GM12878 (cell line): ENCODE measurements at regions not wholly inside any gene's neighbourhood (a gene's known extent, or its start where the extent isn't known, plus 50 kb on each side); places are given as distances from the start of the nearest gene placed in this dataset.

Experiments
- ATAC-seq: fragments of 200-7000 bp; cut with Tn5 transposase; 3 replicates; pipeline ENCODE4 v1.9.1; 2020; ENCODE audit warnings: mild to moderate bottlenecking, moderate library complexity
- BruUV-seq: library from RNA; stranded (reverse); fragments of 400-500 nt; replicated peaks from 2 replicates; lab custom pipeline; 2021; lab: Mats Ljungman, UMichigan
- CTCF ChIA-PET: fragments of 300-600 bp; sonication (Branson Sonifier 250); formaldehyde crosslinking; extraction: SDS; loops from one replicate; lab custom pipeline; 2021; ENCODE audit warnings: inconsistent platforms; lab: Yijun Ruan, JAX
- POLR2A ChIA-PET: fragments of 350-600 bp; formaldehyde crosslinking; extraction: SDS; loops from one replicate; lab custom pipeline; 2021; ENCODE audit warnings: inconsistent platforms; lab: Charles Lee
- RAD21 ChIA-PET: fragments of 300-600 bp; sonication (Branson Sonifier 250); formaldehyde crosslinking; loops from one replicate; lab custom pipeline; 2023; ENCODE audit warnings: antibody characterized with exemption; ENCODE audit not compliant: unreplicated experiment; lab: Charles Lee
- SMC1A ChIA-PET: fragments of 300-600 bp; sonication (Branson Sonifier 250); formaldehyde crosslinking; loops from one replicate; lab custom pipeline; 2023; ENCODE audit not compliant: unreplicated experiment, uncharacterized antibody; lab: Charles Lee
- DNase-seq: peaks from one replicate; pipeline ENCODE4 v3.0.0-alpha.2; 2011; ENCODE audit warnings: low read depth, low spot score
- FAIRE-seq: peaks from 3 replicates; lab custom pipeline; 2011; peaks lifted over from hg19 to GRCh38; lab: Jason Lieb, UNC
- H2AFZ ChIP-seq: 2 replicates; pipeline ENCODE4 v1.6.0; 2011; ENCODE audit warnings: low read depth, low read length, control low read depth; ENCODE audit not compliant: control insufficient read depth
- H3K27ac ChIP-seq: 2 replicates; pipeline ENCODE4 v1.5.1; 2011; ENCODE audit warnings: control low read depth; ENCODE audit not compliant: control insufficient read depth, insufficient read depth
- H3K27me3 ChIP-seq, 2 experiments: replicated peaks in 1 of 2; 2 replicates each; pipeline versions ENCODE4 v1.6.0 to v1.6.1; 2011; ENCODE audit warnings: low read length in 1 of 2; ENCODE audit not compliant: control insufficient read depth in 2 of 2, insufficient read depth in 2 of 2
- H3K36me3 ChIP-seq, 2 experiments: 2 replicates each; pipeline ENCODE4 v1.5.1; 2011; ENCODE audit warnings: low read length in 1 of 2; ENCODE audit not compliant: control insufficient read depth in 2 of 2, insufficient read depth in 2 of 2
- H3K4me1 ChIP-seq: 2 replicates; pipeline ENCODE4 v1.6.1; 2011; ENCODE audit warnings: mild to moderate bottlenecking, low read length, moderate library complexity, mixed read lengths; ENCODE audit not compliant: control insufficient read depth, insufficient read depth
- H3K4me2 ChIP-seq: 2 replicates; pipeline ENCODE4 v1.6.0; 2011; ENCODE audit warnings: control low read depth; ENCODE audit not compliant: control insufficient read depth, insufficient read depth
- H3K4me3 ChIP-seq: fragments of 200-600 bp; sonication (generic); 2 replicates; pipeline ENCODE4 v1.5.1; 2016
- H3K79me2 ChIP-seq: 2 replicates; pipeline ENCODE4 v1.6.0; 2011; ENCODE audit warnings: low read length; ENCODE audit not compliant: control insufficient read depth, insufficient read depth
- H3K9ac ChIP-seq: 2 replicates; pipeline ENCODE4 v1.8.0; 2011; ENCODE audit warnings: low read length, control low read depth, mixed read lengths; ENCODE audit not compliant: control insufficient read depth, insufficient read depth
- H3K9me3 ChIP-seq: replicated peaks from 3 replicates; pipeline ENCODE4 v1.5.1; 2011; ENCODE audit warnings: mild to moderate bottlenecking, low read length; ENCODE audit not compliant: control insufficient read depth, insufficient read depth
- H4K20me1 ChIP-seq: 2 replicates; pipeline ENCODE4 v1.6.0; 2011; ENCODE audit not compliant: control insufficient read depth, insufficient read depth
- BCL11A ChIP-seq: IDR thresholded peaks from 2 replicates; pipeline ENCODE4 v1.6.1; 2011; ENCODE audit warnings: low read depth, low read length
- EGR1 ChIP-seq, 2 experiments: IDR thresholded peaks; 1 replicate in 1 of 2; 2 replicates in 1 of 2; pipeline ENCODE4 v1.6.1; 2011 to 2012; ENCODE audit warnings: low read depth in 2 of 2, low read length in 2 of 2, borderline replicate concordance in 1 of 2, mild to moderate bottlenecking in 1 of 2, moderate library complexity in 1 of 2
- FOXM1 ChIP-seq: IDR thresholded peaks from 2 replicates; pipeline ENCODE4 v1.6.1; 2012; ENCODE audit warnings: low read depth, mild to moderate bottlenecking, inconsistent platforms, low read length, moderate library complexity
- HDAC2 ChIP-seq: fragments of 200-600 bp; sonication (generic); IDR thresholded peaks from 2 replicates; pipeline ENCODE4 v1.6.1; 2017
- JUNB ChIP-seq: IDR thresholded peaks from 2 replicates; pipeline ENCODE4 v1.6.1; 2016; ENCODE audit warnings: antibody characterized with exemption, mild to moderate bottlenecking
- KDM1A ChIP-seq: fragments of 200-600 bp; sonication (generic); IDR thresholded peaks from 2 replicates; pipeline ENCODE4 v1.6.1; 2016; ENCODE audit warnings: borderline replicate concordance
- NFXL1 ChIP-seq: fragments of 450-650 bp; IDR thresholded peaks from 2 replicates; pipeline ENCODE4 v1.6.1; 2017; ENCODE audit warnings: antibody characterized with exemption, mild to moderate bottlenecking, borderline replicate concordance
- SIN3A ChIP-seq: IDR thresholded peaks from 2 replicates; pipeline ENCODE4 v1.6.1; 2012; ENCODE audit warnings: low read depth, low read length, improper control_type of control experiment
- SREBF1 ChIP-seq: IDR thresholded peaks from 2 replicates; pipeline ENCODE4 v1.6.1; 2012; ENCODE audit warnings: mild to moderate bottlenecking, low read length
- USF1 ChIP-seq: IDR thresholded peaks from 2 replicates; pipeline ENCODE4 v1.6.1; 2011; ENCODE audit warnings: borderline replicate concordance, low read depth, mild to moderate bottlenecking, moderate library complexity, mixed read lengths, low read length; ENCODE audit not compliant: insufficient read depth; ENCODE audit errors: extremely low read length
- ZZZ3 ChIP-seq: IDR thresholded peaks from 2 replicates; pipeline ENCODE4 v1.6.1; 2011; ENCODE audit warnings: low read depth; ENCODE audit not compliant: control insufficient read depth, insufficient read length
- WGBS: methylation state at CpG from one replicate; pipeline ENCODE4 v1.1.6; 2016; ENCODE audit warnings: low lambda C conversion rate; ENCODE audit not compliant: insufficient replicate concordance, insufficient coverage; ENCODE audit errors: missing lambda C conversion rate; 5-methylcytosine and 5-hydroxymethylcytosine counted together
- in situ Hi-C: fragments of 300-500 bp; cut with MboI; formaldehyde crosslinking; loops from 9 replicates; pipeline ENCODE4 v1.14.3; 2018; ENCODE audit warnings: mixed read lengths
- intact Hi-C: fragments of 100-400 bp; cut with micrococcal nuclease; formaldehyde crosslinking; loops from one replicate; pipeline ENCODE4 v1.14.2; 2022; ENCODE audit not compliant: unreplicated experiment
- TF ChIP-seq, protein P1 (sequence below): IDR thresholded peaks from 2 replicates; pipeline ENCODE4 v1.6.1; 2012; ENCODE audit warnings: low read depth, low read length, improper control_type of control experiment
- TF ChIP-seq, protein P2 (sequence below): IDR thresholded peaks from 2 replicates; pipeline ENCODE4 v1.6.1; 2011; ENCODE audit warnings: mild to moderate bottlenecking, low read depth, low read length, moderate library complexity; ENCODE audit not compliant: insufficient replicate concordance
- TF ChIP-seq, protein P3 (sequence below): fragments of 450-650 bp; IDR thresholded peaks from 2 replicates; pipeline ENCODE4 v1.6.1; 2017; ENCODE audit warnings: mild to moderate bottlenecking, low read depth, inconsistent platforms; ENCODE audit not compliant: poor library complexity, severe bottlenecking

- ATAC-seq = no peak
- no peaks in the 10 kb centered on the region for H3K9me3 ChIP-seq
- CTCF ChIA-PET = interaction anchor here (1.2 kb wide), 1 partner anchor 20 kb away, joined by 3 read pairs; no protein-coding TSS in a partner anchor
- in situ Hi-C loops (no loop called here), intact Hi-C loops (no loop called here)
- no peaks in the 10 kb centered on the region for H3K36me3 ChIP-seq
- no peak overlapping the region for H2AFZ ChIP-seq
- RAD21 ChIA-PET = no interaction called here
- WGBS = 43% methylated on average over 22 of the region's 22 CpGs
- no peaks in the 10 kb centered on the region for H3K79me2 ChIP-seq
- no peak overlapping the region for H3K4me2 ChIP-seq
- no peak overlapping the region for H3K27ac ChIP-seq
- POLR2A ChIA-PET = no interaction called here
- no peaks in the 10 kb centered on the region for H3K4me1 ChIP-seq
- H3K4me3 ChIP-seq = no peak overlapping the region
- H3K9ac ChIP-seq = no peak overlapping the region
- TF ChIP-seq, protein P1, sequence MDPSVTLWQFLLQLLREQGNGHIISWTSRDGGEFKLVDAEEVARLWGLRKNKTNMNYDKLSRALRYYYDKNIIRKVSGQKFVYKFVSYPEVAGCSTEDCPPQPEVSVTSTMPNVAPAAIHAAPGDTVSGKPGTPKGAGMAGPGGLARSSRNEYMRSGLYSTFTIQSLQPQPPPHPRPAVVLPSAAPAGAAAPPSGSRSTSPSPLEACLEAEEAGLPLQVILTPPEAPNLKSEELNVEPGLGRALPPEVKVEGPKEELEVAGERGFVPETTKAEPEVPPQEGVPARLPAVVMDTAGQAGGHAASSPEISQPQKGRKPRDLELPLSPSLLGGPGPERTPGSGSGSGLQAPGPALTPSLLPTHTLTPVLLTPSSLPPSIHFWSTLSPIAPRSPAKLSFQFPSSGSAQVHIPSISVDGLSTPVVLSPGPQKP = no peak
- TF ChIP-seq, protein P2, sequence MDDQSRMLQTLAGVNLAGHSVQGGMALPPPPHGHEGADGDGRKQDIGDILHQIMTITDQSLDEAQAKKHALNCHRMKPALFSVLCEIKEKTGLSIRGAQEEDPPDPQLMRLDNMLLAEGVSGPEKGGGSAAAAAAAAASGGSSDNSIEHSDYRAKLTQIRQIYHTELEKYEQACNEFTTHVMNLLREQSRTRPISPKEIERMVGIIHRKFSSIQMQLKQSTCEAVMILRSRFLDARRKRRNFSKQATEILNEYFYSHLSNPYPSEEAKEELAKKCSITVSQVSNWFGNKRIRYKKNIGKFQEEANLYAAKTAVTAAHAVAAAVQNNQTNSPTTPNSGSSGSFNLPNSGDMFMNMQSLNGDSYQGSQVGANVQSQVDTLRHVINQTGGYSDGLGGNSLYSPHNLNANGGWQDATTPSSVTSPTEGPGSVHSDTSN = no peak
- TF ChIP-seq NFXL1 (no peak), JUNB (no peak), USF1 (no peak), FOXM1 (no peak), BCL11A (no peak), SREBF1 (no peak), KDM1A (no peak), ZZZ3 (no peak), SIN3A (no peak), EGR1 (IDR thresholded peaks at IDR 0.05; ENCODE audit: borderline replicate concordance in 1 of 2, low read depth in 2 of 2, low read length in 2 of 2) (no peak), HDAC2 (no peak)
- TF ChIP-seq, protein P3, sequence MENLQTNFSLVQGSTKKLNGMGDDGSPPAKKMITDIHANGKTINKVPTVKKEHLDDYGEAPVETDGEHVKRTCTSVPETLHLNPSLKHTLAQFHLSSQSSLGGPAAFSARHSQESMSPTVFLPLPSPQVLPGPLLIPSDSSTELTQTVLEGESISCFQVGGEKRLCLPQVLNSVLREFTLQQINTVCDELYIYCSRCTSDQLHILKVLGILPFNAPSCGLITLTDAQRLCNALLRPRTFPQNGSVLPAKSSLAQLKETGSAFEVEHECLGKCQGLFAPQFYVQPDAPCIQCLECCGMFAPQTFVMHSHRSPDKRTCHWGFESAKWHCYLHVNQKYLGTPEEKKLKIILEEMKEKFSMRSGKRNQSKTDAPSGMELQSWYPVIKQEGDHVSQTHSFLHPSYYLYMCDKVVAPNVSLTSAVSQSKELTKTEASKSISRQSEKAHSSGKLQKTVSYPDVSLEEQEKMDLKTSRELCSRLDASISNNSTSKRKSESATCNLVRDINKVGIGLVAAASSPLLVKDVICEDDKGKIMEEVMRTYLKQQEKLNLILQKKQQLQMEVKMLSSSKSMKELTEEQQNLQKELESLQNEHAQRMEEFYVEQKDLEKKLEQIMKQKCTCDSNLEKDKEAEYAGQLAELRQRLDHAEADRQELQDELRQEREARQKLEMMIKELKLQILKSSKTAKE = no peak
- DNase-seq = no peak
- SMC1A ChIA-PET = no interaction called here
- H3K27me3 ChIP-seq = no peaks in the 10 kb centered on the region; a peak in 1 of 4 replicates
- no TSS peak for BruUV-seq
- no peaks in the 10 kb centered on the region for H4K20me1 ChIP-seq
- no peak for FAIRE-seq
These were observed 149.7 kb downstream of the CTTN start for GRCh38 chr11:70547821-70548670.
